ENCODE measurements at regions not wholly inside any gene's neighbourhood (a gene's known extent, or its start where the extent isn't known, plus 50 kb on each side); places are given as distances from the start of the nearest gene placed in this dataset.

DNA sequence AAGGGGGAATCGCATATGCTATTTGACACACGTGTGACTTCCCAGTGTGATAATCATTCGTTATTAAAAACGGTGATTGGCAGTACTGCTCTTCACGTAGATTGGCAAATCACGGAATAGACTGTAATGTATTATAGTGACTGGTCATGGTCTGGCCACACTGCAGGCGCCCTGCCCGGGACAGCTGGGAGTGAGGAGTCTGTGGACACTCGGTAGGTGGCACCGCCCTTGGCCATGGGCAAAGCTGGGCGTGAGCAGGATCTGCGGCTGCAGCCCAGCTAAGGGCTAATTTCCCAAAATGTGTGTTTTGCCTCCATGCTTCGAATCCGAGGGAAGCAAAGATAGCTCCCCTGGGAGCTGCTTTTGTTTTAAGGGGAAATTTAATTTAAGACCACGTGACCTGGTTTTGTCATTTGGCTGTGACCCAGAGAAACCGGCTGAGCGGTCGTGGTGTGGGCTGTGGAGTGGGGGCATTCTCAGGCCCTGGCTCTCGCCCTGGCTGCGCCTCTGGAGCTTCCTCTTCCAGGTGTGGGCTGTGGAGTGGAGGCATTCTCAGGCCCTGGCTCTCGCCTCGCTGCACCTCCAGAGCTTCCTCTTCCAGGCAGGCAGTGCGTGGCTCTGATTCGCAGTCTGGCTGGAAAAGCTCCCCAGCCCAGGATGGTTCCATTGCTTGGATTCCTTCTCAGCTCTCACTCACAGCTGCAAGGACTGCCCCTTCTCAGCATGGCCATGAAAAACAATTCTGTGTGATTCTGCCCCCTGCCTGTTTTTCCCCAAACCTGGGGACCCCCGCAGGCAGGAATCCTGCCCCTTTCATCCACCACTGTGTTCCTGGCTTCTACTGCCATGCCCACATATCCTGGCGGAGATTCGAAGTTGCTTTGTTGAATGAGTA lies 131.1 kb downstream of the OLFM1 start:
- no peaks in the 10 kb centered on the region for H3K36me3 ChIP-seq
- peak in 2 of 3 donors; percentile 11 to 37 for DNase-seq
- no peak overlapping the region for H3K4me3 ChIP-seq
- intact Hi-C loops (cut with DNase I): no loop called here
- no peaks in the 10 kb centered on the region for H3K9me3 ChIP-seq
- ATAC-seq: no peak
- TF ChIP-seq, protein P1, sequence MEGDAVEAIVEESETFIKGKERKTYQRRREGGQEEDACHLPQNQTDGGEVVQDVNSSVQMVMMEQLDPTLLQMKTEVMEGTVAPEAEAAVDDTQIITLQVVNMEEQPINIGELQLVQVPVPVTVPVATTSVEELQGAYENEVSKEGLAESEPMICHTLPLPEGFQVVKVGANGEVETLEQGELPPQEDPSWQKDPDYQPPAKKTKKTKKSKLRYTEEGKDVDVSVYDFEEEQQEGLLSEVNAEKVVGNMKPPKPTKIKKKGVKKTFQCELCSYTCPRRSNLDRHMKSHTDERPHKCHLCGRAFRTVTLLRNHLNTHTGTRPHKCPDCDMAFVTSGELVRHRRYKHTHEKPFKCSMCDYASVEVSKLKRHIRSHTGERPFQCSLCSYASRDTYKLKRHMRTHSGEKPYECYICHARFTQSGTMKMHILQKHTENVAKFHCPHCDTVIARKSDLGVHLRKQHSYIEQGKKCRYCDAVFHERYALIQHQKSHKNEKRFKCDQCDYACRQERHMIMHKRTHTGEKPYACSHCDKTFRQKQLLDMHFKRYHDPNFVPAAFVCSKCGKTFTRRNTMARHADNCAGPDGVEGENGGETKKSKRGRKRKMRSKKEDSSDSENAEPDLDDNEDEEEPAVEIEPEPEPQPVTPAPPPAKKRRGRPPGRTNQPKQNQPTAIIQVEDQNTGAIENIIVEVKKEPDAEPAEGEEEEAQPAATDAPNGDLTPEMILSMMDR (IDR thresholded peaks at IDR 0.05): no peak
- no peak for TF ChIP-seq POLR2A (IDR thresholded peaks at IDR 0.05)
- H3K27ac ChIP-seq: no peak overlapping the region
- no peaks in the 10 kb centered on the region for H3K27me3 ChIP-seq
- no peaks in the 10 kb centered on the region for H3K4me1 ChIP-seq
- 31% methylated on average over 14 of the region's 27 CpGs for WGBS (ENCODE audit: insufficient coverage, low coverage, low lambda C conversion rate, missing lambda C conversion rate)

GRCh38 chr9:135219676-135220600 lies 132.5 kb downstream of the OLFM1 start:
- Histone ChIP-seq H3K9me3 (no peaks in the 10 kb centered on the region), H3K27me3 (no peaks in the 10 kb centered on the region), H3K4me1 (no peaks in the 10 kb centered on the region), H3K36me3 (no peaks in the 10 kb centered on the region), H3K4me3 (no peak overlapping the region), H3K27ac (no peak overlapping the region)
- intact Hi-C loops (cut with DNase I): no loop called here
- TF ChIP-seq, protein P1 (IDR thresholded peaks at IDR 0.05): no peak
- no peak for TF ChIP-seq POLR2A (IDR thresholded peaks at IDR 0.05)
- 61% methylated on average over 5 of the region's 21 CpGs for WGBS (ENCODE audit: insufficient coverage, low coverage, low lambda C conversion rate, missing lambda C conversion rate)
- DNase-seq: peak in 2 of 3 donors; percentile 4 to 24
- no peak for ATAC-seq

- 43% methylated on average over 7 of the region's 28 CpGs for WGBS (ENCODE audit: insufficient coverage, low coverage, low lambda C conversion rate, missing lambda C conversion rate)
- no peak for TF ChIP-seq POLR2A (IDR thresholded peaks at IDR 0.05)
- TF ChIP-seq, protein P1 (IDR thresholded peaks at IDR 0.05): no peak
- no peaks in the 10 kb centered on the region for H3K4me1 ChIP-seq
- DNase-seq (peak; percentile 11 to 45 (median 32)), ATAC-seq (no peak)
- H3K9me3 ChIP-seq: no peaks in the 10 kb centered on the region
- no peaks in the 10 kb centered on the region for H3K27me3 ChIP-seq
- no peaks in the 10 kb centered on the region for H3K36me3 ChIP-seq
- no peak overlapping the region for H3K27ac ChIP-seq
- intact Hi-C loops (cut with DNase I): no loop called here
- H3K4me3 ChIP-seq: no peak overlapping the region
These were observed 133.4 kb downstream of the OLFM1 start for GRCh38 chr9:135220601-135221575.

- TF ChIP-seq POLR2A (IDR thresholded peaks at IDR 0.05): no peak
- TF ChIP-seq, protein P1 (IDR thresholded peaks at IDR 0.05): no peak
- DNase-seq (peak in 1 of 3 donors; percentile 4), ATAC-seq (no peak)
- Histone ChIP-seq H3K4me3 (no peak overlapping the region), H3K4me1 (no peaks in the 10 kb centered on the region), H3K27me3 (no peaks in the 10 kb centered on the region), H3K27ac (no peak overlapping the region), H3K36me3 (no peaks in the 10 kb centered on the region), H3K9me3 (no peaks in the 10 kb centered on the region)
- intact Hi-C loops (cut with DNase I): no loop called here
- no CpG with 5 or more reads among the region's 9 CpGs for WGBS (ENCODE audit: insufficient coverage, low coverage, low lambda C conversion rate, missing lambda C conversion rate)
These were observed 134.1 kb downstream of the OLFM1 start for GRCh38 chr9:135221576-135221950.

All from right lobe of liver (tissue), 6 donors.